ENCODE measurements at regions not wholly inside any gene's neighbourhood (a gene's known extent, or its start where the extent isn't known, plus 50 kb on each side); places are given as distances from the start of the nearest gene placed in this dataset.
"Not testable (repeated sequence)": the region's sequence is repeated elsewhere in the genome, so short reads cannot be mapped to it uniquely, and the experiment has no call there.

DNA sequence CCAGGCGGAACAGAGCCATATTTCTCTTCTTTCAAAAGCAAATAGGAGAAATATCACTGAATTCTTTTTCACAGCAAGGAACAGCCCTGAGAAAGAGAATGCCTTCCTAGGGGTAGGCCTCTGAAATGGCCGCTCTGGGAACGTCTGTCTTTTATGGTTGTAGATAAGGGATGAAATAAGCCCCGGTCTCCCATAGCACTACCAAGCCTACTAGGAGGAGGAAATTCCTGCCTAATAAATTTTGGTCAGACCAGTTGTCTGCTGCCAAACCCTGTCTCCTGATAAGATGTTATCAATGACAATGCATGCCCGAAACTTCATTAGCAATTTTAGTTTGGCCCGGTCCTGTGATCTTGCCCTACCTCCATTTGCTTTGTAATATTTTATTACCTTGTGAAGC lies 448.9 kb downstream of the ARL4A start:
- not testable (repeated sequence) for TF ChIP-seq EZH2 (IDR thresholded peaks at IDR 0.05); POLR2AphosphoS5 (IDR thresholded peaks at IDR 0.05; ENCODE audit: borderline replicate concordance, low read depth, low read length); FOXP2 (optimal IDR thresholded peaks at IDR 0.05; ENCODE audit: control extremely low read depth, extremely low read length, insufficient read depth)
